Ishikawa (cell line): ENCODE measurements at regions not wholly inside any gene's neighbourhood (a gene's known extent, or its start where the extent isn't known, plus 50 kb on each side); places are given as distances from the start of the nearest gene placed in this dataset.

Source experiments
- CEBPB ChIP-seq: IDR thresholded peaks from 2 replicates; pipeline ENCODE4 v1.6.1; 2012
- EGR1 ChIP-seq: IDR thresholded peaks from 2 replicates; pipeline ENCODE4 v1.6.1; 2012
- EP300 ChIP-seq: IDR thresholded peaks from 2 replicates; pipeline ENCODE4 v1.6.1; 2012; ENCODE audit warnings: borderline replicate concordance
- FOXM1 ChIP-seq: IDR thresholded peaks from 2 replicates; pipeline ENCODE4 v1.6.1; 2012; ENCODE audit warnings: low read depth, borderline replicate concordance
- RAD21 ChIP-seq: IDR thresholded peaks from 2 replicates; pipeline ENCODE4 v1.6.1; 2012; ENCODE audit warnings: low read depth
- TAF1 ChIP-seq: IDR thresholded peaks from 2 replicates; pipeline ENCODE4 v1.6.1; 2012; ENCODE audit warnings: low read depth, mild to moderate bottlenecking
- TCF12 ChIP-seq: IDR thresholded peaks from 2 replicates; pipeline ENCODE4 v1.6.1; 2012; ENCODE audit warnings: low read depth
- YY1 ChIP-seq: IDR thresholded peaks from 2 replicates; pipeline ENCODE4 v1.6.1; 2012; ENCODE audit warnings: low read depth
- TF ChIP-seq, protein P1 (sequence below): IDR thresholded peaks from 2 replicates; pipeline ENCODE4 v1.6.1; 2012; ENCODE audit warnings: low read depth, mild to moderate bottlenecking
- TF ChIP-seq, protein P2 (sequence below): IDR thresholded peaks from 2 replicates; pipeline ENCODE4 v1.6.1; 2012
- TF ChIP-seq, protein P3 (sequence below): IDR thresholded peaks from 2 replicates; pipeline ENCODE4 v1.6.1; 2012

DNA sequence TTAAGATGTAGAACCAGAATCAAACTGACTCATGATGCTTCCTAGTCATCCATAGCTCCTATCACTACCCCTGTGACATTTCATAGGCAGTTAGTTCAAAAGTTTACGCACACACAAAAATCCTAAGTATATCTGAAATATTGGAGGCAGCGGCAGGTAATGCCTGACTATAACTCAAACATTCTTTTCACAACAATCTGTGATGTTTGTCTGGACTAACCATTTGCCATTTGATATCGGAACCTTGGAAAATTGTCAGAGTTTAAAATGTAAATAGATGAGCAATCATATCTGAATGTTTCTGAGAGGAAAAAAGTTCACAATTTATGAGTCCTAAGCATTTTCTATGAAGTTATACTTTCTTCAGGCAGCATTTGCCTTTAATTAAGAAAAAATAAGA is 1078.2 kb downstream of the EPHA7 start:
- no peak for TF ChIP-seq TAF1
- no peak for TF ChIP-seq RAD21
- no peak for TF ChIP-seq FOXM1
- TF ChIP-seq CEBPB = no peak
- no peak for TF ChIP-seq EP300
- no peak for TF ChIP-seq YY1
- TF ChIP-seq, protein P1, sequence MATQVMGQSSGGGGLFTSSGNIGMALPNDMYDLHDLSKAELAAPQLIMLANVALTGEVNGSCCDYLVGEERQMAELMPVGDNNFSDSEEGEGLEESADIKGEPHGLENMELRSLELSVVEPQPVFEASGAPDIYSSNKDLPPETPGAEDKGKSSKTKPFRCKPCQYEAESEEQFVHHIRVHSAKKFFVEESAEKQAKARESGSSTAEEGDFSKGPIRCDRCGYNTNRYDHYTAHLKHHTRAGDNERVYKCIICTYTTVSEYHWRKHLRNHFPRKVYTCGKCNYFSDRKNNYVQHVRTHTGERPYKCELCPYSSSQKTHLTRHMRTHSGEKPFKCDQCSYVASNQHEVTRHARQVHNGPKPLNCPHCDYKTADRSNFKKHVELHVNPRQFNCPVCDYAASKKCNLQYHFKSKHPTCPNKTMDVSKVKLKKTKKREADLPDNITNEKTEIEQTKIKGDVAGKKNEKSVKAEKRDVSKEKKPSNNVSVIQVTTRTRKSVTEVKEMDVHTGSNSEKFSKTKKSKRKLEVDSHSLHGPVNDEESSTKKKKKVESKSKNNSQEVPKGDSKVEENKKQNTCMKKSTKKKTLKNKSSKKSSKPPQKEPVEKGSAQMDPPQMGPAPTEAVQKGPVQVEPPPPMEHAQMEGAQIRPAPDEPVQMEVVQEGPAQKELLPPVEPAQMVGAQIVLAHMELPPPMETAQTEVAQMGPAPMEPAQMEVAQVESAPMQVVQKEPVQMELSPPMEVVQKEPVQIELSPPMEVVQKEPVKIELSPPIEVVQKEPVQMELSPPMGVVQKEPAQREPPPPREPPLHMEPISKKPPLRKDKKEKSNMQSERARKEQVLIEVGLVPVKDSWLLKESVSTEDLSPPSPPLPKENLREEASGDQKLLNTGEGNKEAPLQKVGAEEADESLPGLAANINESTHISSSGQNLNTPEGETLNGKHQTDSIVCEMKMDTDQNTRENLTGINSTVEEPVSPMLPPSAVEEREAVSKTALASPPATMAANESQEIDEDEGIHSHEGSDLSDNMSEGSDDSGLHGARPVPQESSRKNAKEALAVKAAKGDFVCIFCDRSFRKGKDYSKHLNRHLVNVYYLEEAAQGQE = no peak
- TF ChIP-seq, protein P2, sequence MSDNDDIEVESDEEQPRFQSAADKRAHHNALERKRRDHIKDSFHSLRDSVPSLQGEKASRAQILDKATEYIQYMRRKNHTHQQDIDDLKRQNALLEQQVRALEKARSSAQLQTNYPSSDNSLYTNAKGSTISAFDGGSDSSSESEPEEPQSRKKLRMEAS = no peak
- TF ChIP-seq, protein P3, sequence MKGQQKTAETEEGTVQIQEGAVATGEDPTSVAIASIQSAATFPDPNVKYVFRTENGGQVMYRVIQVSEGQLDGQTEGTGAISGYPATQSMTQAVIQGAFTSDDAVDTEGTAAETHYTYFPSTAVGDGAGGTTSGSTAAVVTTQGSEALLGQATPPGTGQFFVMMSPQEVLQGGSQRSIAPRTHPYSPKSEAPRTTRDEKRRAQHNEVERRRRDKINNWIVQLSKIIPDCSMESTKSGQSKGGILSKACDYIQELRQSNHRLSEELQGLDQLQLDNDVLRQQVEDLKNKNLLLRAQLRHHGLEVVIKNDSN = no peak
- no peak for TF ChIP-seq EGR1
- no peak for TF ChIP-seq TCF12
